Liver (tissue), 3 donors: ENCODE measurements at regions not wholly inside any gene's neighbourhood (a gene's known extent, or its start where the extent isn't known, plus 50 kb on each side); places are given as distances from the start of the nearest gene placed in this dataset.
"Not testable (repeated sequence)": the region's sequence is repeated elsewhere in the genome, so short reads cannot be mapped to it uniquely, and the experiment has no call there.

Experiments used
- ATF3 ChIP-seq: IDR thresholded peaks from 2 replicates; pipeline ENCODE4 v1.6.1; 2016; ENCODE audit warnings: antibody characterized with exemption
- EGR1 ChIP-seq, 2 donors: IDR thresholded peaks; 2 replicates each; pipeline ENCODE4 v1.6.1; 2016 to 2018; ENCODE audit warnings: antibody characterized with exemption in 2 of 2, low read depth in 2 of 2
- FOXA1 ChIP-seq: IDR thresholded peaks from 2 replicates; pipeline ENCODE4 v1.6.1; 2016; ENCODE audit warnings: antibody characterized with exemption
- GABPA ChIP-seq, 2 donors: IDR thresholded peaks in 1 of 2; conservative IDR thresholded peaks in 1 of 2; 2 replicates each; pipeline ENCODE4 v1.6.1; 2016; ENCODE audit warnings: antibody characterized with exemption in 2 of 2, mild to moderate bottlenecking in 1 of 2, moderate library complexity in 1 of 2
- HNF4A ChIP-seq, 2 donors: conservative IDR thresholded peaks; 2 replicates each; pipeline ENCODE4 v1.6.1; 2016; ENCODE audit warnings: antibody characterized with exemption in 2 of 2, mild to moderate bottlenecking in 2 of 2
- MAX ChIP-seq: IDR thresholded peaks from 2 replicates; pipeline ENCODE4 v1.6.1; 2016; ENCODE audit warnings: antibody characterized with exemption
- NR2F2 ChIP-seq: IDR thresholded peaks from 2 replicates; pipeline ENCODE4 v1.6.1; 2016; ENCODE audit warnings: antibody characterized with exemption
- RAD21 ChIP-seq, 2 donors: IDR thresholded peaks; 2 replicates each; pipeline ENCODE4 v1.6.1; 2016; ENCODE audit warnings: antibody characterized with exemption in 2 of 2, mild to moderate bottlenecking in 2 of 2
- RXRA ChIP-seq, 2 donors: IDR thresholded peaks; 2 replicates each; pipeline ENCODE4 v1.6.1; 2017 to 2018; ENCODE audit warnings: antibody characterized with exemption in 2 of 2, mild to moderate bottlenecking in 1 of 2
- TAF1 ChIP-seq: conservative IDR thresholded peaks from 2 replicates; pipeline ENCODE4 v1.6.1; 2016; ENCODE audit warnings: antibody characterized with exemption, mild to moderate bottlenecking
- YY1 ChIP-seq: IDR thresholded peaks from 2 replicates; pipeline ENCODE4 v1.6.1; 2016; ENCODE audit warnings: antibody characterized with exemption, mild to moderate bottlenecking
- TF ChIP-seq, protein P1 (sequence below): fragments of 150-350 bp; IDR thresholded peaks from 2 replicates; pipeline ENCODE4 v1.5.1; 2017; ENCODE audit warnings: improper control_type of control experiment, low read depth, low read length; ENCODE audit not compliant: missing input control
- TF ChIP-seq, protein P2 (sequence below): IDR thresholded peaks from 2 replicates; pipeline ENCODE4 v1.6.1; 2016; ENCODE audit warnings: antibody characterized with exemption
- TF ChIP-seq, protein P3 (sequence below): IDR thresholded peaks from 2 replicates; pipeline ENCODE4 v1.6.1; 2016; ENCODE audit warnings: antibody characterized with exemption, mild to moderate bottlenecking
- donor health status: healthy.
- donor health status: healthy.

DNA sequence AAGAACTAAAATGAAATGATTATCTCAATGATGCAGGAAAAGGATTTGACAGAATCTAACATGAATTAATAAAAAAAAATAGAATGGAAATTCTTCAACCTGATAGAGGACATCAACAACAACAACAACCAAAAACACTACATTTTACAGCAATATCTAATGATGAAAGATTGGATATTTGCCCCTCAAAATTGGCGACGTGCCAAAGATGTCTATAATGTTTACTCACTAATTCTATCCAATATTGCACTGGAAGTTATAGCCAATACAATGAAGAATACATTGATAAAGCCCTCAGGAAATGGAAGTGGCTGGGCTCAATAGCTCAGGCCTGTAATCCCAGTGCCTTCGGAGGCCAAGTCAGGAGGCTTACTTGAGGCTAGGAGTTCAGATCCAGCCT lies 99.4 kb upstream of the ANTXRL start:
- TF ChIP-seq, protein P1, sequence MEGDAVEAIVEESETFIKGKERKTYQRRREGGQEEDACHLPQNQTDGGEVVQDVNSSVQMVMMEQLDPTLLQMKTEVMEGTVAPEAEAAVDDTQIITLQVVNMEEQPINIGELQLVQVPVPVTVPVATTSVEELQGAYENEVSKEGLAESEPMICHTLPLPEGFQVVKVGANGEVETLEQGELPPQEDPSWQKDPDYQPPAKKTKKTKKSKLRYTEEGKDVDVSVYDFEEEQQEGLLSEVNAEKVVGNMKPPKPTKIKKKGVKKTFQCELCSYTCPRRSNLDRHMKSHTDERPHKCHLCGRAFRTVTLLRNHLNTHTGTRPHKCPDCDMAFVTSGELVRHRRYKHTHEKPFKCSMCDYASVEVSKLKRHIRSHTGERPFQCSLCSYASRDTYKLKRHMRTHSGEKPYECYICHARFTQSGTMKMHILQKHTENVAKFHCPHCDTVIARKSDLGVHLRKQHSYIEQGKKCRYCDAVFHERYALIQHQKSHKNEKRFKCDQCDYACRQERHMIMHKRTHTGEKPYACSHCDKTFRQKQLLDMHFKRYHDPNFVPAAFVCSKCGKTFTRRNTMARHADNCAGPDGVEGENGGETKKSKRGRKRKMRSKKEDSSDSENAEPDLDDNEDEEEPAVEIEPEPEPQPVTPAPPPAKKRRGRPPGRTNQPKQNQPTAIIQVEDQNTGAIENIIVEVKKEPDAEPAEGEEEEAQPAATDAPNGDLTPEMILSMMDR = not testable (repeated sequence)
- not testable (repeated sequence) for TF ChIP-seq NR2F2; EGR1 (IDR thresholded peaks at IDR 0.05; ENCODE audit: low read depth in 2 of 2); ATF3; RXRA (IDR thresholded peaks at IDR 0.05); FOXA1; RAD21 (IDR thresholded peaks at IDR 0.05); TAF1; YY1; HNF4A (conservative IDR thresholded peaks at IDR 0.05); GABPA (IDR thresholded peaks at IDR 0.05 in 1 of 2, conservative IDR thresholded peaks at IDR 0.05 in 1 of 2); MAX
- TF ChIP-seq, protein P2, sequence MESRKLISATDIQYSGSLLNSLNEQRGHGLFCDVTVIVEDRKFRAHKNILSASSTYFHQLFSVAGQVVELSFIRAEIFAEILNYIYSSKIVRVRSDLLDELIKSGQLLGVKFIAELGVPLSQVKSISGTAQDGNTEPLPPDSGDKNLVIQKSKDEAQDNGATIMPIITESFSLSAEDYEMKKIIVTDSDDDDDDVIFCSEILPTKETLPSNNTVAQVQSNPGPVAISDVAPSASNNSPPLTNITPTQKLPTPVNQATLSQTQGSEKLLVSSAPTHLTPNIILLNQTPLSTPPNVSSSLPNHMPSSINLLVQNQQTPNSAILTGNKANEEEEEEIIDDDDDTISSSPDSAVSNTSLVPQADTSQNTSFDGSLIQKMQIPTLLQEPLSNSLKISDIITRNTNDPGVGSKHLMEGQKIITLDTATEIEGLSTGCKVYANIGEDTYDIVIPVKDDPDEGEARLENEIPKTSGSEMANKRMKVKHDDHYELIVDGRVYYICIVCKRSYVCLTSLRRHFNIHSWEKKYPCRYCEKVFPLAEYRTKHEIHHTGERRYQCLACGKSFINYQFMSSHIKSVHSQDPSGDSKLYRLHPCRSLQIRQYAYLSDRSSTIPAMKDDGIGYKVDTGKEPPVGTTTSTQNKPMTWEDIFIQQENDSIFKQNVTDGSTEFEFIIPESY = not testable (repeated sequence)
- TF ChIP-seq, protein P3, sequence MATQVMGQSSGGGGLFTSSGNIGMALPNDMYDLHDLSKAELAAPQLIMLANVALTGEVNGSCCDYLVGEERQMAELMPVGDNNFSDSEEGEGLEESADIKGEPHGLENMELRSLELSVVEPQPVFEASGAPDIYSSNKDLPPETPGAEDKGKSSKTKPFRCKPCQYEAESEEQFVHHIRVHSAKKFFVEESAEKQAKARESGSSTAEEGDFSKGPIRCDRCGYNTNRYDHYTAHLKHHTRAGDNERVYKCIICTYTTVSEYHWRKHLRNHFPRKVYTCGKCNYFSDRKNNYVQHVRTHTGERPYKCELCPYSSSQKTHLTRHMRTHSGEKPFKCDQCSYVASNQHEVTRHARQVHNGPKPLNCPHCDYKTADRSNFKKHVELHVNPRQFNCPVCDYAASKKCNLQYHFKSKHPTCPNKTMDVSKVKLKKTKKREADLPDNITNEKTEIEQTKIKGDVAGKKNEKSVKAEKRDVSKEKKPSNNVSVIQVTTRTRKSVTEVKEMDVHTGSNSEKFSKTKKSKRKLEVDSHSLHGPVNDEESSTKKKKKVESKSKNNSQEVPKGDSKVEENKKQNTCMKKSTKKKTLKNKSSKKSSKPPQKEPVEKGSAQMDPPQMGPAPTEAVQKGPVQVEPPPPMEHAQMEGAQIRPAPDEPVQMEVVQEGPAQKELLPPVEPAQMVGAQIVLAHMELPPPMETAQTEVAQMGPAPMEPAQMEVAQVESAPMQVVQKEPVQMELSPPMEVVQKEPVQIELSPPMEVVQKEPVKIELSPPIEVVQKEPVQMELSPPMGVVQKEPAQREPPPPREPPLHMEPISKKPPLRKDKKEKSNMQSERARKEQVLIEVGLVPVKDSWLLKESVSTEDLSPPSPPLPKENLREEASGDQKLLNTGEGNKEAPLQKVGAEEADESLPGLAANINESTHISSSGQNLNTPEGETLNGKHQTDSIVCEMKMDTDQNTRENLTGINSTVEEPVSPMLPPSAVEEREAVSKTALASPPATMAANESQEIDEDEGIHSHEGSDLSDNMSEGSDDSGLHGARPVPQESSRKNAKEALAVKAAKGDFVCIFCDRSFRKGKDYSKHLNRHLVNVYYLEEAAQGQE = not testable (repeated sequence)
